OCI-LY1 (cell line): ENCODE measurements at regions not wholly inside any gene's neighbourhood (a gene's known extent, or its start where the extent isn't known, plus 50 kb on each side); places are given as distances from the start of the nearest gene placed in this dataset.

ENCODE experiments used
- H2AFZ ChIP-seq: fragments of 200-600 bp; sonication (generic), shearing (Covaris generic); 2 replicates; pipeline ENCODE4 v1.6.0; 2014; ENCODE audit warnings: antibody characterized with exemption, mild to moderate bottlenecking, low read length
- H3F3A ChIP-seq: fragments of 200-600 bp; sonication (generic), shearing (Covaris generic); 2 replicates; pipeline ENCODE4 v1.6.0; 2014; ENCODE audit warnings: mild to moderate bottlenecking, antibody characterized with exemption, low read length, moderate library complexity; ENCODE audit not compliant: insufficient read depth
- H3K27ac ChIP-seq: fragments of 200-600 bp; sonication (generic); 2 replicates; pipeline ENCODE4 v1.5.1; 2014; ENCODE audit warnings: low read length, mixed run types, mild to moderate bottlenecking, low read depth; ENCODE audit not compliant: poor library complexity, severe bottlenecking
- H3K27me3 ChIP-seq: fragments of 200-600 bp; sonication (generic); 2 replicates; pipeline ENCODE4 v1.6.0; 2014; ENCODE audit warnings: antibody characterized with exemption, mild to moderate bottlenecking, low read length, moderate library complexity; ENCODE audit not compliant: insufficient read depth
- H3K36me3 ChIP-seq: fragments of 200-600 bp; sonication (generic); 2 replicates; pipeline ENCODE4 v1.6.1; 2014; ENCODE audit warnings: mild to moderate bottlenecking, antibody characterized with exemption, low read length, moderate library complexity, mixed read lengths; ENCODE audit not compliant: insufficient read depth
- H3K4me1 ChIP-seq: fragments of 200-600 bp; sonication (generic); 2 replicates; pipeline ENCODE4 v1.5.1; 2014; ENCODE audit warnings: mild to moderate bottlenecking, low read length, moderate library complexity; ENCODE audit not compliant: insufficient read depth, severe bottlenecking
- H3K4me2 ChIP-seq: fragments of 200-600 bp; sonication (generic), shearing (Covaris generic); 2 replicates; pipeline ENCODE4 v1.6.1; 2014; ENCODE audit warnings: low read length
- H3K4me3 ChIP-seq: fragments of 200-600 bp; sonication (generic); 2 replicates; pipeline ENCODE4 v1.5.1; 2014; ENCODE audit warnings: low read length, low read depth, mild to moderate bottlenecking, mixed read lengths; ENCODE audit not compliant: poor library complexity, severe bottlenecking
- H3K79me2 ChIP-seq: fragments of 200-600 bp; shearing (Covaris generic); 2 replicates; pipeline ENCODE4 v1.6.1; 2016; ENCODE audit warnings: mixed run types, low read length, mixed read lengths; ENCODE audit not compliant: insufficient read depth
- H3K9ac ChIP-seq: fragments of 200-600 bp; sonication (generic), shearing (Covaris generic); 2 replicates; pipeline ENCODE4 v1.6.1; 2014; ENCODE audit warnings: mild to moderate bottlenecking, low read length, mixed read lengths
- H3K9me2 ChIP-seq: fragments of 200-600 bp; sonication (generic), shearing (Covaris generic); 2 replicates; pipeline ENCODE4 v1.6.1; 2014; ENCODE audit warnings: low read depth, mild to moderate bottlenecking, low read length, mixed read lengths
- H3K9me3 ChIP-seq: fragments of 200-600 bp; shearing (Covaris generic); 2 replicates; pipeline ENCODE4 v1.6.1; 2014; ENCODE audit warnings: low read length, mixed read lengths
- H4K20me1 ChIP-seq: fragments of 200-600 bp; sonication (generic), shearing (Covaris generic); 2 replicates; pipeline ENCODE4 v1.6.0; 2016; ENCODE audit warnings: mild to moderate bottlenecking, low read length; ENCODE audit not compliant: insufficient read depth
- CTCF ChIP-seq: fragments of 200-600 bp; sonication (generic), shearing (Covaris generic); IDR thresholded peaks from 2 replicates; pipeline ENCODE4 v1.5.1; 2017; ENCODE audit warnings: mild to moderate bottlenecking, antibody characterized with exemption, low read length, moderate library complexity, mixed read lengths
- EZH2 ChIP-seq: fragments of 200-600 bp; sonication (generic), shearing (Covaris generic); IDR thresholded peaks from 2 replicates; pipeline ENCODE4 v1.8.0; 2017; ENCODE audit warnings: borderline replicate concordance, mixed run types, mild to moderate bottlenecking, antibody characterized with exemption, low read length, moderate library complexity, mixed read lengths

GRCh38 chr11:23090659-23091058 lies 230.4 kb upstream of the CCDC179 start:
- Histone ChIP-seq H3K27ac (no peak overlapping the region), H3K36me3 (no peaks in the 10 kb centered on the region), H3K4me1 (no peaks in the 10 kb centered on the region), H3K4me3 (no peak overlapping the region), H2AFZ (no peak overlapping the region), H3K9ac (no peak overlapping the region), H3K4me2 (no peak overlapping the region), H3K27me3 (no peaks in the 10 kb centered on the region), H3F3A (no peaks in the 10 kb centered on the region), H3K79me2 (no peaks in the 10 kb centered on the region), H3K9me2 (no peaks in the 10 kb centered on the region), H4K20me1 (no peaks in the 10 kb centered on the region), H3K9me3 (no peaks in the 10 kb centered on the region)
- no peak for TF ChIP-seq EZH2
- TF ChIP-seq CTCF = no peak

- Histone ChIP-seq H3F3A (no peaks in the 10 kb centered on the region), H3K4me1 (no peaks in the 10 kb centered on the region), H3K9me3 (no peaks in the 10 kb centered on the region), H3K27ac (no peak overlapping the region), H4K20me1 (no peaks in the 10 kb centered on the region), H3K9ac (no peak overlapping the region), H3K9me2 (no peaks in the 10 kb centered on the region), H3K4me2 (no peak overlapping the region), H3K79me2 (no peaks in the 10 kb centered on the region), H2AFZ (no peak overlapping the region), H3K27me3 (no peaks in the 10 kb centered on the region), H3K36me3 (no peaks in the 10 kb centered on the region), H3K4me3 (no peak overlapping the region)
- TF ChIP-seq EZH2 = no peak
- no peak for TF ChIP-seq CTCF
Measured at GRCh38 chr11:23095650-23096189, 235.4 kb upstream of the CCDC179 start.

GRCh38 chr11:23097891-23098290 lies 237.6 kb upstream of the CCDC179 start:
- H3K27ac ChIP-seq = no peak overlapping the region
- H3K4me3 ChIP-seq = no peak overlapping the region
- H3K27me3 ChIP-seq = no peaks in the 10 kb centered on the region
- H3K4me1 ChIP-seq = no peaks in the 10 kb centered on the region
- no peaks in the 10 kb centered on the region for H3K36me3 ChIP-seq
- H3K9me2 ChIP-seq = no peaks in the 10 kb centered on the region
- no peaks in the 10 kb centered on the region for H3F3A ChIP-seq
- H3K79me2 ChIP-seq = no peaks in the 10 kb centered on the region
- H3K9me3 ChIP-seq = no peaks in the 10 kb centered on the region
- H2AFZ ChIP-seq = no peak overlapping the region
- H4K20me1 ChIP-seq = no peaks in the 10 kb centered on the region
- no peak for TF ChIP-seq EZH2
- TF ChIP-seq CTCF = no peak
- H3K9ac ChIP-seq = no peak overlapping the region
- H3K4me2 ChIP-seq = no peak overlapping the region
